Mesodermal cell (in vitro differentiated cells): ENCODE measurements at regions not wholly inside any gene's neighbourhood (a gene's known extent, or its start where the extent isn't known, plus 50 kb on each side); places are given as distances from the start of the nearest gene placed in this dataset.

Source experiments
- H3K27ac ChIP-seq: 2 replicates; pipeline ENCODE4 v1.7.0; 2013; ENCODE audit warnings: mild to moderate bottlenecking, low read depth, low read length, moderate library complexity; ENCODE audit not compliant: severe bottlenecking
- H3K36me3 ChIP-seq: 2 replicates; pipeline ENCODE4 v1.7.1; 2013; ENCODE audit warnings: mild to moderate bottlenecking, low read length, moderate library complexity; ENCODE audit not compliant: control insufficient read depth, insufficient read depth
- H3K4me1 ChIP-seq: one replicate; pipeline ENCODE4 v1.7.1; 2013; ENCODE audit warnings: mild to moderate bottlenecking, low read length; ENCODE audit not compliant: insufficient read depth, control insufficient read depth, poor library complexity, severe bottlenecking
- H3K4me3 ChIP-seq: 2 replicates; pipeline ENCODE4 v1.7.0; 2013; ENCODE audit warnings: low read length, control low read depth, mild to moderate bottlenecking; ENCODE audit not compliant: insufficient read depth, poor library complexity, severe bottlenecking; ENCODE audit errors: extremely low read depth
- H3K9me3 ChIP-seq: 2 replicates; pipeline ENCODE4 v1.7.1; 2013; ENCODE audit warnings: mild to moderate bottlenecking, low read length, moderate library complexity; ENCODE audit not compliant: control insufficient read depth
- WGBS, 2 experiments: methylation state at CpG; one replicate each; pipeline ENCODE4 v1.1.5; 2013; ENCODE audit warnings: missing lambda C conversion rate in 2 of 2; ENCODE audit not compliant: insufficient coverage in 2 of 2; 5-methylcytosine and 5-hydroxymethylcytosine counted together

DNA sequence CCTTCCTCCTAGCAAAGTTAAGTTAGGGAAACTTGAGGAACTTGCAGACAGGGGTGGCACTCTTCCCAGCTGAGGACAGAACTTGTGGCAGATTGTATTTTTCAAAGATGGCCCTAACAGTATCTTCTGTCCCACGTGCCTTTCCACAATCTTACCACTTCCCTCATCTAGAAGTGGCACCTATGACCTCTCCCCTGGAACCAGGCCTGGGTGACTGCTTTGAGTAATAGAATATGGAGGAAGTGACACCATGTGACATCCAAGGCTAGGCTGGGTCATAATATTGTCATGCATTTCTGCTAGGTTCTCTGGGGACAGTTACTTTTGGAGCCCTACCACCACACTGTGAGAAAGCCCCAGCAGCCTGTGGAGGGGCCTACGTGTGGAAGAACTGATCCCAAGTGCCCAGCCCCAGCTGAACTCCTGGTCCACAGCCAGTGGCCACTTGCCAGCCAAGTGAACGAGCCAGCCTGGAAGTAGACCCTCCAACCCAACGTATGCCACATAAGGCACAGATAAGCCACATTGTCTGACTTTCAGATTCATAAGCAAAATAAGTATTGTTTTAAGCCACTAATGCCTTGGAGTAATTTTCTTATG, 193.7 kb downstream of the PTPN20 start:
- H3K36me3 ChIP-seq = no peaks in the 10 kb centered on the region
- WGBS, 2 experiments = 83 to 88% methylated on average over 1 to 2 of the region's 4 CpGs
- no peak overlapping the region for H3K27ac ChIP-seq
- no peaks in the 10 kb centered on the region for H3K4me1 ChIP-seq
- no peak overlapping the region for H3K4me3 ChIP-seq
- H3K9me3 ChIP-seq = no peaks in the 10 kb centered on the region

DNA sequence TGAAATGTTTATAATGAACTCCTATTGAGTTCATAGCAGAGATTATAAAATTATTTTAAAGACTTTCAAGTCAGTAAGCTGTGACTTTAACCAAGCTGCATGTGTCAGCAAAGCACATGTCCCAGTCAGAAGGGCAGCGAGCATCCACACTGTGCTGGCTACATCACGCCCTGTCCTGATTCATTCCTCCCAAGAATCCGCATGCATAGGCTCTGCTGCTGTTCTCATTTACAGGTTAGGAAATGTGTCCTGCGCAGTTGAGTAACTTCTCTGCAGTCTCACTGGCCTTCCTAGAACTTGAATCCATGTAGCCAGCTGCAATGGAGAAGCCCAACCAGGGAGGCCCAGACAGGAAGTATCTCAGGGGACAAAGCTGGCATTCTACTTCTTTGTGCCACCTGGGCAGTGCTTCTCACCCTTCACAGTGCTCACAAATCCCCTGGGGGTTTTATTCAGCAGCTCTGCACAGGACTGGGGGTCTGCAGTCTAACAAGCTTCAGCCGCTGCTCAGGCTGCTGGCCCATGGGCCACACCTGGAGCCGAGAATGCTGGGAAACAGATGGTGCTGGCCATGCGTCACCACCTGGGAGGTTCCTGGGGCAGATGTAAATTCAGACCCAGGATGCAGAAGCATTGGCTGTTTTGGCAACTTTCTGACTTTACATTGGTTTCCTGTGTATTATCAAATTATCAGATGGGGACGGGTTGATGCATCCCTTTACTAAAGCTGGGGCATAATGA, 192.8 kb upstream of the GDF10 start:
- no peaks in the 10 kb centered on the region for H3K4me1 ChIP-seq
- no peaks in the 10 kb centered on the region for H3K9me3 ChIP-seq
- 90 to 98% methylated on average over 7 to 8 of the region's 8 CpGs for WGBS, 2 experiments
- H3K4me3 ChIP-seq = no peak overlapping the region
- H3K36me3 ChIP-seq = no peaks in the 10 kb centered on the region
- no peak overlapping the region for H3K27ac ChIP-seq

DNA sequence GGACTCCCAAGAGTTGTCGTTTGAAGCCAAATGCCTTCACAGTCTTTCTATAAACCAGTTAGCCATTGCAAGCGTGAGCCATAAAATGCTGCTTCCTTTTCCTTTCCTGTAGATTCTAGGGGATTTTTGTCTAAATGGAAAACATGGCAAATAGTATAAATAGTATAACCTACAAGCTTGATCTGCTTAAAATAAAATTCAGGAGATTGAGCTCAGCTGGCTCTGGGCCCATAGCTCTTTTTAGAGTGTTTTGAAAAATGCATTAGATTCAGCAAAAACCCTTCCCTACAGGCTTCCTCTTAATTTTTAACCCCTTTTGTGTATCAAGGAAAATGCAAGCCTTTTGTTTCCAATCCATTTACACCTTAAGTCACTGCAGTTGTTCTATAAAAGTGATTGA, 190.1 kb upstream of the GDF10 start:
- H3K4me1 ChIP-seq = no peaks in the 10 kb centered on the region
- no peak overlapping the region for H3K4me3 ChIP-seq
- no peaks in the 10 kb centered on the region for H3K9me3 ChIP-seq
- H3K27ac ChIP-seq = no peak overlapping the region
- WGBS, 2 experiments = 80% methylated on average over 1 of the region's 2 CpGs; no CpG with 5 or more reads in 1 of the 2 experiments
- no peaks in the 10 kb centered on the region for H3K36me3 ChIP-seq

DNA sequence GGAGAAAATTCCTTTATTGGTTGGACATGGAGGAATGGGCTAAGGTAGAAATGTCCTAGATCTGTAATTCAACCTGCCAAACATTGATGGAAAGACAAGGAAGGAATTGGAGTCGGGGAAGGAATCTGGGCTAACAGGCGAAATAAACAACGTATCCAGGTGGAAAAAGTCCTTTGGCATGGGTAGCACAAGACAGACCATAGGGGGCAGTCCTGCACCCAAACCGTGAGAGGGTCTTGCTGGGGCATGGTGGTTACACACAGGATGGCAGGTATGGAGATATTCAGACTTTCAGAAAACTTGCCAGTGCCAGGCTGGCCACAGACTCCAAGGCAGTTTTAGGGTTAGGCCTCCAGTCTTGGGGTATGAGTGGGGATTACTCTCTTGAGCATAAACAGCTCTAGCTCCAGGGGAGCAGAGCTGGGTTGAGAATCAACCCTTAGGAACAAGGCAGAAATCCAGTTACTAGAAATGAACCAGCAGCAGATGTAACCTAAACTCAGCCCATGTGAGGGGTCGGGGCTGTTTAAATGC, 188.6 kb upstream of the GDF10 start:
- Histone ChIP-seq H3K36me3 (no peaks in the 10 kb centered on the region), H3K4me1 (no peaks in the 10 kb centered on the region), H3K9me3 (no peaks in the 10 kb centered on the region), H3K4me3 (no peak overlapping the region), H3K27ac (no peak overlapping the region)
- 79 to 89% methylated on average over 4 to 5 of the region's 5 CpGs for WGBS, 2 experiments

DNA sequence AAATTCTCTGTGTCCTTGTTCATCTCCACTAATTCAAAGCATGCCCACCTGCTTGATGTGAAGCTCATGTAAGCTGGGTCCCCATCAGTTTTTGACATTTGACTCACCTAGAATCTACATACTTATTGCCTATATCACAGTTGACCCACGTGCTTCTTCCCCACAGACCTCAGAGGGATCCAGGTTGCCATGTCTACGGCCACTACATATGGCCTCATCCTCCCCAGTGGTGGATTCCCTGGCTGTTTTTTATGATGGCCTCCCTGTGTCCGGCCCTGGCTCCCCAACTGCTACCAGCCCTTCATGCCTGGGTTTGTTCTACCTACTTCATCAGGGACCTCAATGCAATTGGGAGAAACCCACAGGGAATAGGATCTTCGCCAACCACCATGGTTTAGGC, 187.4 kb upstream of the GDF10 start:
- Histone ChIP-seq H3K36me3 (no peaks in the 10 kb centered on the region), H3K27ac (no peak overlapping the region), H3K9me3 (no peaks in the 10 kb centered on the region), H3K4me1 (no peaks in the 10 kb centered on the region), H3K4me3 (no peak overlapping the region)
- 62 to 85% methylated on average over 3 to 4 of the region's 4 CpGs for WGBS, 2 experiments

DNA sequence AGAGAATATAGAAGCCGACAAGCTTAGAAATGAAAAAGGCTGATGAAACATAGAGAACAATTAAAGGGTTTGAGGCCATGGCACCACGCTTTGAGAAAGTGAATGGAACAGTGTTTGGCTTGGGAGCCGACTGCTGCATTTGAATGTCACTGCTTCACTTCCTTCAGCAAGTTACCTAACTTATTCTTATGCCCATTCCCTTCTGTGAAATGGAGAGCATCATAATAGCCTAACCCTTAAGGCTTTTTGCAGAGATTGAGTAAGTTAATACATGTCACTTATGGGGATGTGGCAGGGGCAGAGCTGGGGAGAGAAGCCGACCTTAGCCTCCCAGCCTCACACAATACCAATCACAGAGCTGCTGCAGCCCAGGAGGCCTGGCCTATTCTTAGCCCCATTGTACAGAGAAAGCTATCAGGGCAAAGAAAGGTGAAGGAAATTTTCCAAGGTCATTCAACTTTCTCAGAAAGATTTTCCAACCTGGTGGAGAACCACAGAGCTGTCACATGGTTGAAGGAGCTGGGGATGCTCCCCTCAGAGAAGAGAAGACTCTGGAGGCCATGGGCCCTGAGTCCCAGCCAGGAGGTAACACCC, 186.0 kb upstream of the GDF10 start:
- 74 to 86% methylated on average over 3 of the region's 4 CpGs for WGBS, 2 experiments

DNA sequence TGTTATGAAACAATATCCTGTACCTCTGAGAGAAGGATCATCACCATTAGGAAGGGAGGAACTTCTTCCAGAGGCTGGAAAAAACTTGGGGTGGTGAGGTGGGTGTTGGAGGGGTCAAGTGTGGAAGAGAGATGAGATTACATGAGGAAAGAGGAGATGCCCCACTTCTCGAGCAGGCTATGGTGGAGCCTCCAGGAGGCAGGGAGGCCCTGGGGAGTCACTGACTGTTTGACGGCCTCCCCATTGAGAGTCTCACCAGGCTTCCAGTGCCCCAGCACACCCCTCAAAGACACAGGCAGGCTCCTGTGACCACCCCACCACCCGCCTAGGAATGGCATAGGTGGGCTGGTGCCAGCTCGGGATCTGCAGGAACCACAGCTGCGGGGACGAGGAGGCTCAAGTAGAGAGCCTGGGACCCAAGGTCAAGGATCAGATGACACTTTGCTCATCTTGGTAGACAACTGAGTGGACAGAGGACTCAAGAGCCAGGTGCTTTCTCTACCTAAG, 185.3 kb upstream of the GDF10 start:
- Histone ChIP-seq H3K36me3 (no peaks in the 10 kb centered on the region), H3K4me1 (no peaks in the 10 kb centered on the region), H3K9me3 (no peaks in the 10 kb centered on the region), H3K4me3 (no peak overlapping the region), H3K27ac (no peak overlapping the region)
- 83 to 90% methylated on average over 4 to 5 of the region's 6 CpGs for WGBS, 2 experiments

More for the DNA sequence above, 186.0 kb upstream of the GDF10 start:
- Histone ChIP-seq H3K4me3 (no peak overlapping the region), H3K27ac (no peak overlapping the region), H3K36me3 (no peaks in the 10 kb centered on the region), H3K9me3 (no peaks in the 10 kb centered on the region), H3K4me1 (no peaks in the 10 kb centered on the region)

DNA sequence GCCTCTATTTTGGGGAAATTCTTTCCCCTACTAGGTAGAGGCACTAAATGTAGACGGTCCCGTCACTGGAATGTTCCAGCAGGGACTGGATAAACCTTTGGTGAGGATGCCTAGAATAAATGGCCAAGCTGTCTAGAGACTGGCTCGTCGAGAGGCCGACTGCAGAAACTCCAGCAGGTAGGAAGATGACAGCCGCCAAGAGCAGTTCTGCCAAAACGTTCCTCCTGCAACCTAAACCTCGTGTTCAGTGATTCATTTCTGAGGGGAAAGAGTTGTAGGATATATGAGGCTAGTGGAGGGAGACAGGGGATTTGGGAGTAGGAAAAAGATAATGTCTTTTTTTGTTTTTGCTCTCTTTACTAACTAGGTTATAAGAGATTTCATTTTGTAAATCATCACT, 184.7 kb upstream of the GDF10 start:
- no peaks in the 10 kb centered on the region for H3K4me1 ChIP-seq
- H3K4me3 ChIP-seq = no peak overlapping the region
- 91% methylated on average over 7 to 8 of the region's 8 CpGs for WGBS, 2 experiments
- no peak overlapping the region for H3K27ac ChIP-seq
- H3K9me3 ChIP-seq = no peaks in the 10 kb centered on the region
- H3K36me3 ChIP-seq = no peaks in the 10 kb centered on the region

DNA sequence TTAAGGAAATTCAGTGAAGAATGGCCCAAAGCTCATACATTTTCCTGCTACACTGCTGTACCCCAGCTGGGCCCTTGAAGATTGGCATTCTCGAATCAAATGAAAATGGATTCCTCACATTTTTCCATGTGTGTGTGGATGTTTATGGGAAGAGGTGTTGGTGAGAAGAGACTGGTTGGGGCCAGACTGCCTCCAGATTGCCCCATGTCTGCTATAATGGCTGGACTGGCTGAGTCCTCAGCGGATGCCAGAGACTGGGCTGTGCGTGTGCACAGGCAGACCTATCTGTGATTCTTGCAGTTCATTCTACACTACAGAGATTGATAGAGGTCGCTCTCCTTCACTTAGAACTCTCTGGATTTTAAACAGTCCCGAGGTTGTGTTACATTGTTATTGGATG, 183.6 kb upstream of the GDF10 start:
- H3K4me3 ChIP-seq = no peak overlapping the region
- H3K9me3 ChIP-seq = no peaks in the 10 kb centered on the region
- H3K27ac ChIP-seq = no peak overlapping the region
- 100% methylated on average over 2 of the region's 5 CpGs for WGBS, 2 experiments
- peaks cover 5% of the 10 kb centered on the region for H3K4me1 ChIP-seq
- no peaks in the 10 kb centered on the region for H3K36me3 ChIP-seq

DNA sequence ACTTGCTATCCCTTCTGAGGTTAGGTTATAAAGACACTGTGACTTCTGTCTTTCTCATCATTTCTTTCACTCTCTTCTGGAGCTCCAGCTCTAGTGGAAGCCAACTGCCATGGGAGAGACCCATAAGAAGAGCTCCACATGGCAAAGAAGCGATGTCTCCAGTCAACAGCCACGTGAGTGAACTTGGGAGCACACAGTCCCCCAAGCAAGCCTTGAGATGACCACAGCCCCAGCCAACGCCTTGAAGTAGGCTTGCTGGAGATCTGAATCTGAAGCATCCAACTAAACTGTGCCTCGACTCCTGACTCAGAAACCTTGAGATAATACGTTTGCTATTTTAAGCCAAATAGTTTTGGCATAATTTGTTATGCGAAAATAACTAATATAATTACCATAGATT, 181.7 kb upstream of the GDF10 start:
- WGBS, 2 experiments = 66 to 90% methylated on average over 3 of the region's 6 CpGs
- no peak overlapping the region for H3K27ac ChIP-seq
- H3K4me3 ChIP-seq = no peak overlapping the region
- peaks cover 5% of the 10 kb centered on the region for H3K4me1 ChIP-seq
- no peaks in the 10 kb centered on the region for H3K9me3 ChIP-seq
- H3K36me3 ChIP-seq = no peaks in the 10 kb centered on the region
